Hematopoietic multipotent progenitor cell treated with erythropoietin and hydrocortisone succinate and interleukin-3 and kit ligand, for 8 days (in vitro differentiated cells): ENCODE measurements at regions not wholly inside any gene's neighbourhood (a gene's known extent, or its start where the extent isn't known, plus 50 kb on each side); places are given as distances from the start of the nearest gene placed in this dataset.

ENCODE experiments used
- DNase-seq: peaks from one replicate; pipeline ENCODE4 v3.0.0-alpha.2; 2015

GRCh38 chr1:5404412-5405203 is 587.6 kb downstream of the NPHP4 start:
- DNase-seq = no peak

GRCh38 chr1:5403935-5404334 is 588.3 kb downstream of the NPHP4 start:
- no peak for DNase-seq

GRCh38 chr1:5402618-5403017 is 589.6 kb downstream of the NPHP4 start:
- no peak for DNase-seq

GRCh38 chr1:5399771-5400170 is 592.5 kb downstream of the NPHP4 start:
- DNase-seq = no peak

GRCh38 chr1:5396593-5396992 is 595.6 kb downstream of the NPHP4 start:
- no peak for DNase-seq

GRCh38 chr1:5394111-5394510 is 598.1 kb downstream of the NPHP4 start:
- no peak for DNase-seq

- DNase-seq = no peak
Observed at GRCh38 chr1:5393603-5394002, 598.6 kb downstream of the NPHP4 start.

GRCh38 chr1:5393146-5393545 is 599.1 kb downstream of the NPHP4 start:
- no peak for DNase-seq

- DNase-seq = no peak
Observed at GRCh38 chr1:5391725-5392124, 600.5 kb downstream of the NPHP4 start.

- DNase-seq = no peak
Observed at GRCh38 chr1:5390504-5390903, 601.7 kb downstream of the NPHP4 start.

- DNase-seq = no peak
Observed at GRCh38 chr1:5389101-5389885, 602.9 kb downstream of the NPHP4 start.

GRCh38 chr1:5388622-5389021 is 603.6 kb downstream of the NPHP4 start:
- no peak for DNase-seq

GRCh38 chr1:5386371-5386770 is 605.9 kb downstream of the NPHP4 start:
- DNase-seq = no peak

GRCh38 chr1:5385956-5386355 is 606.3 kb downstream of the NPHP4 start:
- no peak for DNase-seq

- DNase-seq = no peak
Observed at GRCh38 chr1:5385096-5385799, 607.0 kb downstream of the NPHP4 start.

GRCh38 chr1:5381491-5381890 is 610.7 kb downstream of the NPHP4 start:
- DNase-seq = no peak

GRCh38 chr1:5379176-5379759 is 613.0 kb downstream of the NPHP4 start:
- DNase-seq = no peak

- no peak for DNase-seq
Observed at GRCh38 chr1:5376538-5377247, 615.5 kb downstream of the NPHP4 start.

- no peak for DNase-seq
Observed at GRCh38 chr1:5375481-5375880, 616.7 kb downstream of the NPHP4 start.

- no peak for DNase-seq
Observed at GRCh38 chr1:5374192-5374591, 618.0 kb downstream of the NPHP4 start.

- DNase-seq = no peak
Observed at GRCh38 chr1:5373281-5373680, 618.9 kb downstream of the NPHP4 start.

- no peak for DNase-seq
Observed at GRCh38 chr1:5371270-5371669, 621.0 kb downstream of the NPHP4 start.

- DNase-seq = no peak
Observed at GRCh38 chr1:5370311-5370710, 621.9 kb downstream of the NPHP4 start.
